ENCODE measurements at regions not wholly inside any gene's neighbourhood (a gene's known extent, or its start where the extent isn't known, plus 50 kb on each side); places are given as distances from the start of the nearest gene placed in this dataset.
"Not testable (repeated sequence)": the region's sequence is repeated elsewhere in the genome, so short reads cannot be mapped to it uniquely, and the experiment has no call there.

DNA sequence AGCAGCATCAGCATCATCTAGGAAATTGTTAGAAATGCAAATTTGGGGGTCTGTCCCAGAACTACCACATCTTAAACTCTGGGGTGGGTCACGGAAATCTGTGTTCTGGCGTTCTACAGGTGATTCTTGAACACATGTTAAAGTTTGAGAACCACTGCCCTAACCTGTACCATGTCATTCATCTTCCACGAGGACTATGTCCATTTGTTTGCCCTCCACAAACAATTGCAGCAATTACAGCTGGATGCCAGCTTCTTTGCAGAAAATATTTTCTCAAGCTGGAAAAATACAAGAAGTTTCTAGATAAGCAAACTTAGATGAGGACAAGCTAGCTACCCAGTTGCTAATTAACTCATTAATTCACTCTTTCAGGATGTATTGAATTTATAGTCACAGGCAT, 54.1 kb downstream of the MAFB start:
- DNase-seq (ENCODE audit: low read depth), result no peak

DNA sequence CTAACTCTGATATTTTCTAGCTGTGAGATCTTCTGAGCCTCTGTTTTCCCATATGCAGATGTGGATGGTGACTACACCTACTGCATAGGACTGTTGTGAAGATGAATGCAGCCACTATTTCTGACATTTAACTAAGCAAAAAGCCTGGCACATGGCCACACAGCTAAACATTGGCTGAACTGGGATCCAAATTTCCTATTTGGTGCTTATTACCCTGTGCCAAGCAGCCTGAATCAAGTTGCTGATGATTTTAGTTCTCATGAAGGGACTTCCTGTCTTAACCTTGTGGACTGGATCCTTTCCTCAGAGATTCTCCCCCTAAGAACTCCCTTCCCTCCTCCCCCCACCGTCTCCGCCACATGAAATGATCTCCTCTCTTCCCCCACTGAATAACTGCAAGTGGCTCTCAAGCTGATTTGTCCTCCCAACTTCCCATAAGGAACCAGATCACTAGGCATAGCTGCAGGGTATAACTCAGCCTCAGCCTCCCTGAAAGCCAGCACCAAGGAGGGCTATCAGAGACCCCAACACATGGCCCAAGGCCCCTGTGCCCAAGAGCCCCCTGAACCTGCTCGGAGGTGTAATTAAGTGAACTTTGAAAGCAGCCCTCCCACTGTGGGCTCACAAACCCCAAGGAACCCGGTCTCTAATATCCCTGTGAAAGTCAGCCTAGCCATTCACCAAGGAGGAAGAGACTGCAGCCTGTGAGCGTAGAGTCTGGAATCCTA, 55.7 kb downstream of the MAFB start:
- DNase-seq (ENCODE audit: low read depth), result no peak

DNA sequence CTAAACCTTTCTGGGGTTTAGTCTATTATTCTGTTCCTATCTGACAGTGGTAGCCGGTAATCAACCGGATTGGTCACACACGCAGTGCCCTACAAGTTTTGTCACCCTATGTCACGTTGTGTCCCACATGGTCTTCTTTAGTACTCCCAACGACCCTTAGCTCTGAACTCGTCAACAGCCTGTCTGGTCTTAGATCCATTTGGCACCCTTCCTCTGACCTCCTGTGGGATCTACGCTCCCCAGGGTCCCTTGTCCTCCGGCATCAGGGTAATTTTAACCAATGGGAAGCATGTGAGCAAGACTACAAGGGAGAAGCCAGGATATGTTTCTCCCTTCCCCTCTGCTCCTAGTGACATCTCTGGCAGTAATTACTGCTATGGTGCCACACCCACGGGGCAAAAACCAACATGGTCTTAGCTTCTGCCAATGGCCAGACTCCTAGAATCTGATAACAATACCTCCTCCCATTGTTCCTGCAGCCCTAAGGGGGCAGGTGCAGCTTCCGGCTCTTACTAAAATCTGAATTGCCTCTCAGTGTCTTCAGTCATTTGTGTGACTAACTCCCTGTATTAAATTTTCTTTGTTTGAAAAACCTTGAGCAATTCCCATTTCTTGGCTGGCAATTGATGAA, 56.6 kb downstream of the MAFB start:
- DNase-seq (ENCODE audit: low read depth), result no peak

DNA sequence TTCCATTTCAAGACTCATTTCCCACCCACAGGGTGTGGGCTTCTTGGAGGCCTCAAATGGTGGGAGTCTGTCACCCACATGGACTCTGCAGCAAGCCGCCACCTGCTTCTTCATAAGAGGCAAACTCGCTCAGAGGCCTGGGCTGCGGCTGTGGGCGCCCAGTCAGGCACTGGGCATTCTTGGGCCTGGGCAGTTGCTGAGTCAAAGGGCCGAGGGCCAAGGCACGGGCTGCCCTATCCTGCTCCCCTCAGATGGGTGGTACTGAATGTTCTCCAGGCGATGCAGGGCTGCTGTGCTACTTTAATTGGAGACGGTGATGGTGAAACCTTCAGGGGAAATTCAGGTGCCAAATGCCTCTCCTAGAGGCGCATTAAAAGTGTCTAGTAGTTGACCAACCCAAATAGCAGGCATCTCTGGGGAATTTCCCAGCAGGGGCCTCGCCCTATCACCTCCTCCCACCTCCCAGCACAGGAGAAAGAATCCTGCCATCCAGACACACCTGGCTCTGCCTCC, 57.9 kb downstream of the MAFB start:
- no peak for DNase-seq (ENCODE audit: low read depth)

DNA sequence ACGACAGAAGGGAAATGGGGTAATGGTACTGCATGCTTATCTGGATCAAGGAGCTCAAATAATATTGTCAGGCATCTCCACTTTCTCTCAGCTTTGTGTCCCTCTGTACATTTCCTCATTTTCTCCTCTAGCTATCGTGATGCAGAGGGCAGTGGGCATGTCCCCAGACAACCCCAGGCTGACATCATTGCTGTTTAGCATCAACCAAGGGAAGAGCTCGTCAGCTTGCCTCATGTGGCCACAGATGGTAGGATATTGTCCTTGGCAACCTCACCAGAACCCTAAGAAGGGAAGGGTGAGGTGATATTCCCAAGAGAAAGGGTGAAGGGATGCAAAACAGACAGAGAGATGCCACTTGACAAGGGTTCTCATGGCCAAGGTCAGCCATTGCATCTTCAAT, 58.3 kb downstream of the MAFB start:
- no peak for DNase-seq (ENCODE audit: low read depth)

DNA sequence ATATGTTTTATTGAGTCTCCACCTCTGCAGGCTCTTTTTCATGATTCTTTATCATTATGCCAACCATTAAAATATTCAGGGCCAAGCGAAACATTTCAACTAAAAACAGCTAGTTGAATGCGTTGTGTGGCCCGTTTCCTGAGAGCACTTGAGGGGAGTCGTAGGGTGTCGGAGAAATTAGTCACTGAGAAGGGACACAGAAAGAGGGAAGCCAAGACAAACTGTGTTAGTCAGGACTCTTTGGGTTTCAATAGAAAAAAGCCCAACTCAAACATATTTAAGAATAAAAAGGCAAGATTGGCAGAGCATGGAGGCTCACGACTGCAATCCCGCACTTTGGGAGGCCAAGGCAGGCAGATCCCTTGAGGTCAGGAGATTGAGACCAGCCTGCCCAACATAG, 58.9 kb downstream of the MAFB start:
- DNase-seq (ENCODE audit: low read depth), result no peak

DNA sequence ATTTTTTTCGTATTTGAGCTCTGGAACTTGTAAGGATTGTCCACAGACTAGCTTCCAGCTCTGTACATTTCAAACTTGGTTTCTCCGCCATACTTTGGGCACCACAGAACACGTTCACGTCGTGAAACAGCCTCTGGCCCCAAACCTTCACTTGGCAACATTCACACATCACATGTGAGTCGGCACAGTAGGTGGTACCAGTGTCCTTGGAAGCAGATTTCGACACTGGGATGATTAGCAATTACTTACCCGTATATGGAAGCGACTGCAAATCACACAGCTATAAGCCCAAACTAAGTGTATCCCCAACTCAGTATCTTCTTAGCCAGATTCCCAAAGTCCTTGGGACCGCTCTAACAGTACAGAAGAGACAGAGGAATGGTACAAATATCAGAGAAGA, 60.2 kb downstream of the MAFB start:
- no peak for DNase-seq (ENCODE audit: low read depth)

DNA sequence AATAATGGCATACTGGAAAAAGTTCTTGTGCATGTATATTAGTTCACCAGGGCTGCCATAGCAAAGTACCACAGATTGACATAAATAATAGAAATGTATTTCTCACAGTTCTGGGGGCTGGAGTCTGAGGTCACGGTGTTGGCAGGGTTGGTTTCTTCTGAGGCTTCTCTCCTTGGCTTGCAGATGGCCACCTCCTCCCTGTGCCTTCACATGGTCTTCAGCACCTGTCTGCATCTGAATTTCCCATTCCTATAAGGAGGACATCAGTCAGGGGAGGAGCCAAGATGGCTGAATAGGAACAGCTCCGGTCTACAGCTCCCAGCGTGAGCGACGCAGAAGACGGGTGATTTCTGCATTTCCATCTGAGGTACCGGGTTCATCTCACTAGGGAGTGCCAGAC, 70.0 kb downstream of the MAFB start:
- DNase-seq (ENCODE audit: low read depth), result not testable (repeated sequence)

DNA sequence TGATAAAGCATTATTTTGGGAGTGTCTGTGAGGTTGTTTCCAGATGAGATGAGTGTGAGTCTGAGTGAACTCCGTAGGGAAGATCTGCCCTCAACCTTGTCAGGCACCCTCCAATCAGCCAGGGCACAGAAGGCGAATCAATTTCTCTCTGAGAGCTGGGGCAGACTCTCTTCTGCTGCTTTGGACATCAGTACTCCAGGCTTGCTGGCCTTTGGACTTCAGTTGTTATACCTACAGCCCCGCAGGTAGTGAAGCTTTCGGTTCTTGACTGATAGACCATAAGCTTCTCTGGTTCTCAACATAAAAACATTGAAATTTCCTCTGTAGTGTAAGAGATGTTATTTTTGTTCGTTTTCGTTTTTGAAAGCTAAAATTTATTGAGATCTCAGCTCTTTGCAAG, 71.4 kb downstream of the MAFB start:
- DNase-seq (ENCODE audit: low read depth), result no peak

DNA sequence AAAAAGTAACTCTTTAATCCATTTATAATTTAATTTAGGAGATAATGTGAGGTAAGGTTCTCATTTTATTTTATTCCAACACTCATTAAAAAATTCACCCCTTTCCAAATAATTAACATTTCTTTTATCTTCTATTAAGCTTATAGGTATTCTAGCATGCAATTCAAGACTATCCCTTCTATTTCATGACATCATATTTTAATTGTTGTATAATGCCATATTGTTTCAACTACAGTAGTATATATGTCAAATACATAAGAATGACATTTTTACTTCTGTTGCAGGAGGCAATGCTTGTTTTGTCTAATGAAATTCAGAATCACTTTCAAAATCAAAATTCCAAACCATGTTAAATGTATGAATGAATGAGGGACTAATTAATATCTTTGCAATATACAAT, 76.2 kb downstream of the MAFB start:
- no peak for DNase-seq (ENCODE audit: low read depth)

DNA sequence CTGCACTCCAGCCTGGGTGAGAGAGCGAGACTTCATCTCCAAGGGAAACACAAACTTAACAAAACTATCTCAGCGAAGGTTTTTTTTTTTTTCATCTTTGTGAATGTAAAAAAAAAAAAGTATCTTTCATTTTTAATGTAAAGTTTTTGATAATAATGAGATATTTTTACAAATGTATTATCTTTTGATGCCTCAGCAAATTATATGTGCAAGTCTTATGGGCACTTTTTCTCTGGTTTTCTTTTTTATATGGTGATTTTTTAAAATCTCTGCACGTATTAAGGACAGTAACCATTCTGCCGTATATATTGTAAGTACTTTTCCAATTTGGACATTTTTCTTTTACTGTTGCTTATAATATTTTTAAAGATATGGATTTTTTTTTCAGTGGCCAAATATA, 76.8 kb downstream of the MAFB start:
- no peak for DNase-seq (ENCODE audit: low read depth)

DNA sequence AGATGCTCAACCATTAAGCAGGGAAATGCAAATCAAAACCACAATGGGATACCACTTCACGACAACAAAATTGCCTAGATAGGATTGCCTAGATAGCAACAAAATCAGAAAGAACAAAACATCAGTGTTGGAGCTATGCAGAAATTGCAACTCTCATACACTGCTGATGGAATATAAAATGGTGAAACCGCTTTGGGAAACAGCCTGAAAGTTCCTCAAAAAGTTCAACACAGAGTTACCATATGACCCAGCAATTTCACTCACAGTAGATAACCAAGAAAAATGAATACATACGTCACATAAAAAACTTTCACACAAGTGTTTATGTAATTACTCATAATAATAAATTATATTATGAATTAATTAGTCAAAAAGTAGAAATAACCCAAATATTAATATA, 78.3 kb downstream of the MAFB start:
- no peak for DNase-seq (ENCODE audit: low read depth)

DNA sequence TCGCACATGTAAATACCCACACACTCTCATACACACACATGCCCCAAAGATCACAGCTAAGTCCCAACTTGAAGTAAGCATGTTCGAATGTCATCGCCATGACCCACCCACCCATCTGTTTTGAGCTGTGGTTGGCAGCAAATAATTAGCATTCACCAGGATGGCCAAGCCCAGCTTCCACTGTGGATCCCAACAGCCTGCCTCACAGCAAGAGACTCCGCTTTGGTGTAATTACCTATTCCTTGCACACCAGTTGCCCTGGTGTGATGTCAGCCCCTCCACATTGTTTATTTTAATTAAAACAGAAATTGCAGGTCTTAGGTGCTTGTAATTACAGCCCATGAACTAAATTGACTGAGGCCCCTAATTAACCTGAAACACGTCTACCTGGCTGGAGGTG, 81.1 kb downstream of the MAFB start:
- DNase-seq (ENCODE audit: low read depth), result no peak

DNA sequence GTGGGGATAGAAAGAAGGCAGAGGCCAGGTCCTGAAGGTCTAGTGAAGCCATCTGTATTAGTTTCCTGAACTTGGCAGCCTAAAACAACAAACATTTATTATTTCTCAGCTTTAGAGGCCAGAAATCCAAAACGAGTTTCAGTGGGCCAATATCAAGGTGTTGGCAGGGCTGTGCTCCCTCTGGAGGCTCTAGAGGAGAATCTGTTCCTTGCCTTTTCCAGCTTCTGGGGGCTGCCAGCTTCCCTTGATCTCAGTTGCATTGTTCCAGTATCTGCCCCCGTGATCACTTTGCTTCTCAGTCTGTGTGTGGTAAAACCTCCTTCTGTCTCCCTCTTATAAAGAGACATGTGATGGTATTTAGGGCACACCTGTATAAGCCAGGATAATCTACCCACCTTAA, 82.4 kb downstream of the MAFB start:
- no peak for DNase-seq (ENCODE audit: low read depth)

DNA sequence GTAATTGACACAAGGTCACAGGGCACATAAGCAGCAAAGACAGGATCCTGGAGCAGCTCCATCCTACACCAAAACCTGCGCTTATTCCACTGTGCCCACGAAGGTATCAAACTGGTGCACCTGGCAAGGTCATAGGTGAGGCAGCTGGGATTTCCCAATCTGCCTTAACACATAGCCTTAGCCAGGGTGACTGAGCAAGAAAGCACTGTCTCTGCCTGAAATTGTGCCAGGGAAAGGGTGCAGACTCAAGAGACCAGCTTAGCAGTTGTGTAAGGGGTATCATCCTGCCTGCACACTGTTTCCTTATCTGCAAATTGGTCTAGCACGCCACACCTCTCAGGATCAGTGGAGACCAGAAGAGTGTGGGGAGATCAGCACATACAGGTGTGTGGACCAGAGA, 82.8 kb downstream of the MAFB start:
- no peak for DNase-seq (ENCODE audit: low read depth)

DNA sequence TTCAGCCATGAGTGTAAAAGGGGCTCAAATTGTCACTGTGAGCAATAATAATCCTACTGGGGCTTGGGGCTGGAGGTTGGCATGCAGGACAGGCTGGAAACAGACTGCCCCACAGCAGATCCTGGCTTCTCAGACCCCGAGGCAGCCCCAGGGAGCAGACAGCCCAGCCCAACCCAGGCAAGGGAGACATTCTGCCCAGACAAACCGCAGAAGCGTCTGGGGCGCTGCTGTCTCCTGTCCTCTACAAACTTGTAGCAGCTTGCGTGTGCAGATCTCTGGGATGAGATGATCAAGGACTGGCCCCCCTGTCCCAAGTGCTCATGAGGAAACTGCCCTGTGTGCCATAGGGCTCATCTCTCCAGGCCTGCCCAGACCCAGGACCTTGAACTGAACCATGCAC, 84.6 kb downstream of the MAFB start:
- no peak for DNase-seq (ENCODE audit: low read depth)

DNA sequence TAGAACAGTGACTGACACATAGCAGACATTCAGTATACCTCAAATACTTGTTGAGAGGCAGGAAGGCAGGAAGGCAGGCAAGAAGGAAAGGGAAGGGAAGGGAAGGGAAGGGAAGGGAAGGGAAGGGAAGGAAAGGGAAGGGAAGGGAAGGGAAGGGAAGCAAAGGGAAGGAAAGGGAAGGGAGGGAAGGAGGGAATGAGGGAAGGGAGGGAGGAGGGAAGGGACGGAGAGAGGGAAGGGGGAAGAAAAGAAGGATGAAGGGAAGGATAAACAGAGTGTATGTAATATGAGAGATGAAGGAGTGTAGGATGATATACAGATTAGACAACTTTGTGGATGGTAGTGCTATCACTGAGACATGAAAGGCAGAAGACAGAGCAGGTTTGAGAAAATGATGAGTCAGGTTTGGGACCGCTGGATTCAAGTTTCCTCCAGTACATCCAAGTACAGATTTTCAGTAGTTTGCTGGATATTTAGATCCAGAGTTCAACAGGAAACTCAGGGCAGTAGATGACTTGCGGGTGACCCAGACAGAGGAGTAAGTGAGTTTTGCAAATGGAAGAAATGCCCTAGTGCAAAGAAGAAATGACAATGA, 85.9 kb downstream of the MAFB start:
- no peak for DNase-seq (ENCODE audit: low read depth)

DNA sequence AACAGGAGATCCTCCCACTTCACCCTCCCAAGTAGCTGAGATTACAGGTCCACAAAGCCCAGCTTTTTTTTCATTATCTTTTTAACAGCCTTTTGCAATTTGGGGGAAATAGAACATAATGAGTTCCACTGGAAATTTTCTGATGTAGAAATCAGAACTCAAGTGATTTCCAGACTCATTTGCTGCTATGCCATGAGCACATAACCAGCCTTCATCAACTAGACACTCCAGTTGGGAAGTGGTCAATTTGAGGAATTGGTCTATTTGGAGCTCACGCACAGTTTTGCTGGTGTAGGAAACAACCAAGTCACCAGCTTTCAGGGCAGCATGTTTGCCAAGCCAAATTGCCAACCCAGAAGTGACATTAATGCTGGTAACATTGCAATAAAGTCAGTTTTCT, 86.7 kb downstream of the MAFB start:
- no peak for DNase-seq (ENCODE audit: low read depth)

DNA sequence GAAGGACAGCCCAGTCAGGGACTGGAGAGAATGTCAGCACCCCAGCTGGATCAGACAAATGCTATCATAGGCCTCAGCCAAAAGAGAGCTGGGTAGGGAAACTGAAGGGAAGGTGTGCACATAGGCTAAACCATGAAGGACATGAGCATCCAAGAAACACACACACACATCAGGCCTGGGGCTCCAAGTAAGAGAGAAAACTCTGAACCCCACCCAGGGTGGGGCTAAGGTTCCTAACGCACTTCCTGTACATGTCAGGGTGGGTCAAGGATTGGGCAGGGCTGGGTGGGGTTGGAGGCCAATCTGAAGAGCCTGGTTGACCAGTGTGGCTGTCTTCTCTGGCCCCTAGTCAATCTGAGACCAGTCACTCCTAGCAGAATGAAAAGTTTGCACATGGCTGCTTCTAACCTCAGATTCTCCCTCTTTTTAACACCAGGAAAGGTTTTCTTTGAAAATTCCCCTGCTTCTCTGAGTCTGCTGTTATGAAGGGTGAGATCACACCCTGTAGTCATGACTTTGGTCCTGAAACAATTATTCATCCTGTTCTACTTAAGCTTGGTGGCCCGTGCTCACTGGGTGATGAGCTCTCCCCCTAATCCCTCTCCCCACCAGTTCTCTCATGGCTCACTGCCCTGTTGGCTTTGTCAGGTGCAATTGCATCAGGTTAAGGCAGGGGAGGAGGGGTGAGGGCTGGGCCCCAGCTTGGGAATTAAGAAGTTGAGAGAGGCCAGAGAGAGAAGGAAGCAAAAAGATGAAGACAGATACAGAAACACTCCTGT, 88.4 kb downstream of the MAFB start:
- no peak for DNase-seq (ENCODE audit: low read depth)

DNA sequence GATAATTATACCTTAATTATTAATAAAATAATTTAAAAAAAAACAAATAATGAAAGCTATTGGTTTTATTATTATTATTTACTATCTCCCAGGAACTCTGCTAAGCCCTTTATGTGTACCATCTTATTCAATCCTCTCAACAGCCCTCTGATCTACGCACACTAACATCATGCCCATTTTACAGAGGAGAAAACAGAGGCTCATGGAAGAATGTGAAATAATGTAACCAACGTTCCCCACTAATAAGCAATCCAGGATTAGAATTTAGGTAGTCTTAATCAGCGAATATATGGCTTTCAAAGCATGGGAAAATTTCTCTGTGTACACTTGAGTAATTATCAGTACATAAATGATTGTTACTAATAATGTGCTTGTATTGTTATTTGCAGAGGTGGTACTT, 89.0 kb downstream of the MAFB start:
- DNase-seq (ENCODE audit: low read depth), result no peak

DNA sequence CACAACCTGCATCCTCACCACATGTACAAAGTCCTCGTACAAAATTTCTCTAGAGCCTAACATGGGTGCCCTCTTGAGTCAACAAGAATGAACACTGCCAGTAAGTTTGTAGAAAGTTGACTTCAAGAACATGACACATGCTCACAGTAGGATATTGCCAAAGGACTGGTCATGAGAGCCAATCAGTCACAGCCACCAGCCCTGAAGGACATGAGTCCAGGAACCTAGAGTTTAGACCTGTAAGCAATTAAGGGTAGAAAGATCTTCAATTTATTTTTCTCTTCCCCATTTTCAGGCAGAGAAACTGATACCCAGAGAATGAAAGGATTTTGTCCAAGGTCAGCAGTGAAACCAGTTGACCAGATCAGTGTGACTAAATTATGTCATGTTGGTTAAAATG, 96.1 kb downstream of the MAFB start:
- no peak for DNase-seq (ENCODE audit: low read depth)

DNA sequence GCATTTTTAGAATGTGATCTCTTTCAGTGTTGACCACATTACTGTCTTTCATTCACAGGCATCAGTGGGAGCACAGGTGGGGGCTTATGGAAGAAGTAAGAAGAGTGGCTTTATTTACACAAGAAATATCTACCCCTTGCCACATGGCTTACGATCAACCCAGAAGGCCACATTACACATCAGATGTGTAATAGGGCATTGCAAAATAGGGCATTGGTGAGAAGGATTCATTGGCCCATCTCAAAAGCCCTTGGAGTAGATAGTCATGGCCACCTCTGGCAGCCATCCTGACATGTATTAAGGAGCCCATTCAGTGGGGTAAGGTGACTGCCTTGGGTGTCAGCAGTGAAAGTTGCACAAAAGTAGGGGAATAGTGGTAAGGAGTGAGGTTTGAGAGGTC, 97.5 kb downstream of the MAFB start:
- no peak for DNase-seq (ENCODE audit: low read depth)

DNA sequence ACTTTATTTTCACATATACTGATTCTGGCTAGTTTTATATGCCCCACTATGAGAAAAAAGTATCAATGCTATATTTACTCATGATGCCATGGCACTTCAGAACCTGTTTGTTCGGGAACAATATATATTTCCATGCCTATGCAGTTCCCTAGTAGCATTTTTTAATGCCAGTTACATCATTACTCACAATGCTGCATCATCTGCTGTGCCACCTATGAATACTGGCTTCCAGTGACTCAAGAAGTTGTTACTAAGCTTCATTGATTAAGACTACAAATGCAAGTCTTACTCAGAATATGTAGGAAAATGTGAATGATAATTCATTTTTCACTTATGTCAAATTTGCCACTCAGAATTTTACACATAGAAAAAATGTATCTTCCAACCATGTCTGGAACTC, 97.9 kb downstream of the MAFB start:
- DNase-seq (ENCODE audit: low read depth), result no peak

All from activated T-helper 1 cell treated with Interleukin-2 at 50 U/mL for 16 hours (primary cell).